HG02970 (cell line): ENCODE measurements at regions not wholly inside any gene's neighbourhood (a gene's known extent, or its start where the extent isn't known, plus 50 kb on each side); places are given as distances from the start of the nearest gene placed in this dataset.

Source experiments
- ATAC-seq: cut with Tn5 transposase; IDR thresholded peaks from one replicate; pipeline ENCODE4 v1.9.1; 2021; ENCODE audit warnings: mild to moderate bottlenecking, moderate library complexity, moderate number of reproducible peaks; ENCODE audit not compliant: unreplicated experiment, low FRiP score

- no peak for ATAC-seq
Observed at GRCh38 chr17:70771804-70772386, 602.6 kb downstream of the KCNJ2 start.

- ATAC-seq, result no peak
Observed at GRCh38 chr17:70772761-70773160, 603.4 kb downstream of the KCNJ2 start.

GRCh38 chr17:70773258-70773657 is 603.9 kb downstream of the KCNJ2 start:
- ATAC-seq, result no peak

GRCh38 chr17:70774339-70775117 is 605.2 kb downstream of the KCNJ2 start:
- no peak for ATAC-seq

- no peak for ATAC-seq
Observed at GRCh38 chr17:70775679-70776078, 606.3 kb downstream of the KCNJ2 start.

GRCh38 chr17:70776441-70776840 is 607.1 kb downstream of the KCNJ2 start:
- no peak for ATAC-seq

GRCh38 chr17:70780031-70780430 is 610.7 kb downstream of the KCNJ2 start:
- no peak for ATAC-seq

- no peak for ATAC-seq
Observed at GRCh38 chr17:70786081-70786480, 616.7 kb downstream of the KCNJ2 start.

GRCh38 chr17:70787721-70788300 is 618.5 kb downstream of the KCNJ2 start:
- no peak for ATAC-seq

GRCh38 chr17:70791748-70792443 is 622.6 kb downstream of the KCNJ2 start:
- ATAC-seq, result no peak

GRCh38 chr17:70794738-70795137 is 625.4 kb downstream of the KCNJ2 start:
- no peak for ATAC-seq

GRCh38 chr17:70795620-70796019 is 626.3 kb downstream of the KCNJ2 start:
- ATAC-seq, result no peak

GRCh38 chr17:70796757-70797156 is 627.4 kb downstream of the KCNJ2 start:
- no peak for ATAC-seq

GRCh38 chr17:70797166-70797565 is 627.8 kb downstream of the KCNJ2 start:
- ATAC-seq, result no peak

GRCh38 chr17:70804161-70804560 is 634.8 kb downstream of the KCNJ2 start:
- no peak for ATAC-seq

GRCh38 chr17:70808596-70808995 is 639.3 kb downstream of the KCNJ2 start:
- no peak for ATAC-seq

- no peak for ATAC-seq
Observed at GRCh38 chr17:70810609-70811008, 641.3 kb downstream of the KCNJ2 start.

GRCh38 chr17:70813355-70813930 is 644.1 kb downstream of the KCNJ2 start:
- ATAC-seq, result no peak

GRCh38 chr17:70819183-70819582 is 649.9 kb downstream of the KCNJ2 start:
- no peak for ATAC-seq

GRCh38 chr17:70820276-70820675 is 650.9 kb downstream of the KCNJ2 start:
- ATAC-seq, result no peak
